Pancreas (tissue), 10 donors: ENCODE measurements at regions not wholly inside any gene's neighbourhood (a gene's known extent, or its start where the extent isn't known, plus 50 kb on each side); places are given as distances from the start of the nearest gene placed in this dataset.

ENCODE experiments used
- ATAC-seq, 4 donors: fragments of 200-7000 bp; cut with Tn5 transposase; one replicate each; pipeline versions ENCODE4 v1.8.0 to v1.9.1; 2020; ENCODE audit warnings: mild to moderate bottlenecking in 4 of 4, moderate library complexity in 4 of 4
- DNase-seq, 6 donors: peaks; one replicate each; pipeline ENCODE4 v3.0.0-alpha.2; 2020
- FAIRE-seq: peaks from 2 replicates; lab custom pipeline; 2012; peaks lifted over from hg19 to GRCh38; lab: Jason Lieb, UNC
- H3K27ac ChIP-seq, 4 donors: fragments of 200-600 bp; sonication (generic); 1 replicate in 3 of 4; 2 replicates in 1 of 4; pipeline versions ENCODE4 v1.5.0 to v1.8.0; 2020
- H3K27me3 ChIP-seq, 4 donors: fragments of 200-600 bp; one replicate each; pipeline ENCODE4 v1.8.0; 2021
- H3K36me3 ChIP-seq, 3 donors: fragments of 200-600 bp; sonication (generic) in 1 of 3; one replicate each; pipeline versions ENCODE4 v1.5.0 to v1.8.0; 2020 to 2021
- H3K4me1 ChIP-seq, 3 donors: fragments of 200-600 bp; one replicate each; pipeline ENCODE4 v1.8.0; 2021
- H3K4me3 ChIP-seq, 4 donors: fragments of 200-600 bp; sonication (generic) in 2 of 4; one replicate each; pipeline versions ENCODE4 v1.5.0 to v1.8.0; 2020 to 2021
- H3K9me3 ChIP-seq, 4 donors: fragments of 200-600 bp; one replicate each; pipeline ENCODE4 v1.8.0; 2021
- WGBS, 2 donors: extraction: QIAGEN DNeasy Blood & Tissue Kit; methylation state at CpG; one replicate each; pipeline ENCODE4 v1.1.7; 2013; 5-methylcytosine and 5-hydroxymethylcytosine counted together
- intact Hi-C, 3 donors: fragments of 100-400 bp; cut with DNase I; formaldehyde crosslinking; loops; one replicate each; pipeline versions ENCODE4 v1.11.1 to v1.14.2; 2022
- TF ChIP-seq, protein P1 (sequence below), 4 donors: fragments of 200-600 bp; sonication (generic) in 3 of 4; IDR thresholded peaks; one replicate each; pipeline versions ENCODE4 v1.5.0 to v1.8.0; 2021; ENCODE audit warnings: antibody characterized with exemption in 4 of 4
- donor health status: healthy with polysubstance abuse.
- donor health status: DM: no; HTN: no; CAD: no; lungs with moderate emphysema.
- donor health status: DM: no; HTN: no; CAD: no.
- donor health status: control.
- donor health status: control.
- donor health status: Bipolar disorder and iron deficiency.
- donor health status: DM: yes; HTN: yes; CAD: no.
- donor health status: DM: no; HTN: no; CAD: no.
- donor health status: DM: no; HTN: no; CAD: no.
- donor health status: DM: yes; HTN: yes; CAD: no.

DNA sequence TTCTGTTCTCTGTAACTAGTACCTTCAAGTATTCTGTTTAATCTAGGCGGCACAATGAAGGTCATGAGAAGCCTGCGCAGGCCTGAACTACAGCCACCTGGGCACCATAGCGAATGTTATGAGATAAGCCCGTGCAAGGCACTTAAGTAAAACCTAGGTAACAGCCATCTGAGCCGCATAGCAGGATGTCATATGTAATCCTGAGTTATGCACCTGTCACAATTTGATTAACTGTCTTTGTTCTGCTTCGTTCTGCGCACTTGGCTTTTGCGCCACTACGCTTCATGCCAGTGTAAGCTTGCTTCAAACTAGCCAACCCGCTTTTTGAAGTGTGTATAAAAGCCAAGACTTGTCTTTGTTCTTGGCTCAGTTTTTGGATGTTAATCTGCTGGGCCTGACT, 449.8 kb downstream of the KCNJ18 start:
- TF ChIP-seq, protein P1, sequence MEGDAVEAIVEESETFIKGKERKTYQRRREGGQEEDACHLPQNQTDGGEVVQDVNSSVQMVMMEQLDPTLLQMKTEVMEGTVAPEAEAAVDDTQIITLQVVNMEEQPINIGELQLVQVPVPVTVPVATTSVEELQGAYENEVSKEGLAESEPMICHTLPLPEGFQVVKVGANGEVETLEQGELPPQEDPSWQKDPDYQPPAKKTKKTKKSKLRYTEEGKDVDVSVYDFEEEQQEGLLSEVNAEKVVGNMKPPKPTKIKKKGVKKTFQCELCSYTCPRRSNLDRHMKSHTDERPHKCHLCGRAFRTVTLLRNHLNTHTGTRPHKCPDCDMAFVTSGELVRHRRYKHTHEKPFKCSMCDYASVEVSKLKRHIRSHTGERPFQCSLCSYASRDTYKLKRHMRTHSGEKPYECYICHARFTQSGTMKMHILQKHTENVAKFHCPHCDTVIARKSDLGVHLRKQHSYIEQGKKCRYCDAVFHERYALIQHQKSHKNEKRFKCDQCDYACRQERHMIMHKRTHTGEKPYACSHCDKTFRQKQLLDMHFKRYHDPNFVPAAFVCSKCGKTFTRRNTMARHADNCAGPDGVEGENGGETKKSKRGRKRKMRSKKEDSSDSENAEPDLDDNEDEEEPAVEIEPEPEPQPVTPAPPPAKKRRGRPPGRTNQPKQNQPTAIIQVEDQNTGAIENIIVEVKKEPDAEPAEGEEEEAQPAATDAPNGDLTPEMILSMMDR (IDR thresholded peaks at IDR 0.05): no peak
- H3K27me3 ChIP-seq: no peaks in the 10 kb centered on the region
- DNase-seq: no peak
- no peak overlapping the region for H3K4me3 ChIP-seq
- ATAC-seq: peak in 3 of 4 donors; percentile 24 to 42 (median 42)
- H3K27ac ChIP-seq: no peak overlapping the region
- FAIRE-seq: no peak
- intact Hi-C loops: no loop called here
- no peaks in the 10 kb centered on the region for H3K36me3 ChIP-seq
- WGBS, 2 donors: 49 to 53% methylated on average over 10 of the region's 10 CpGs
- no peaks in the 10 kb centered on the region for H3K4me1 ChIP-seq
- no peaks in the 10 kb centered on the region for H3K9me3 ChIP-seq

DNA sequence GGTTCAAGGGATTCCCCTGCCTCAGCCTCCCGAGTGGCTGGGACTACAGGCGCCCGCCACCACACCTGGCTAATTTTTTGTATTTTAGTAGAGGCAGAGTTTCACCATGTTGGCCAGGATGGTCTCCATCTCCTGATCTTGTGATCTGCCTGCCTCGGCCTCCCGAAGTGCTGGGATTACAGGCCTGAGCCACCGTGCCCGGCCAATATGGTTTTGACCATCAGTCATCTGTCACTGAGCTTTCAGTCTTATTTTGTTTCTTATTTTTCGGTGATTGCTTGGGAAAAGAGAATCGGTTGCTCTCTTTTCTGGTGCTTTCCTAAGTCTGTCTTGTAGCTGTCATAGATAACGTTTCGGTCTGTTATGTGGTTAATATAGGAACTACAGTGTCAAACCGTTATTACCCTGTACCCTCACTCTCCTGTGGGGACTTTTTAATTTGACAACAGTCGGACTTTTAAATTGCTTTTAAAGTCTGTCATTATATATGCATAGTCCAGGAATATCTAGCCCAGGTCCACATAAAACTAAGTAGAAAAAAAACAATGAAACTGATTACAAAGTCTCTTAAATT, 453.4 kb downstream of the KCNJ18 start:
- no peaks in the 10 kb centered on the region for H3K9me3 ChIP-seq
- H3K27me3 ChIP-seq: no peaks in the 10 kb centered on the region
- FAIRE-seq: no peak
- no peaks in the 10 kb centered on the region for H3K36me3 ChIP-seq
- no peak overlapping the region for H3K27ac ChIP-seq
- peak in 1 of 6 donors; percentile 15 for DNase-seq
- 50 to 65% methylated on average over 13 of the region's 13 CpGs for WGBS, 2 donors
- no peaks in the 10 kb centered on the region for H3K4me1 ChIP-seq
- H3K4me3 ChIP-seq: no peak overlapping the region
- TF ChIP-seq, protein P1 (IDR thresholded peaks at IDR 0.05): no peak
- ATAC-seq: no peak
- intact Hi-C loops: no loop called here

DNA sequence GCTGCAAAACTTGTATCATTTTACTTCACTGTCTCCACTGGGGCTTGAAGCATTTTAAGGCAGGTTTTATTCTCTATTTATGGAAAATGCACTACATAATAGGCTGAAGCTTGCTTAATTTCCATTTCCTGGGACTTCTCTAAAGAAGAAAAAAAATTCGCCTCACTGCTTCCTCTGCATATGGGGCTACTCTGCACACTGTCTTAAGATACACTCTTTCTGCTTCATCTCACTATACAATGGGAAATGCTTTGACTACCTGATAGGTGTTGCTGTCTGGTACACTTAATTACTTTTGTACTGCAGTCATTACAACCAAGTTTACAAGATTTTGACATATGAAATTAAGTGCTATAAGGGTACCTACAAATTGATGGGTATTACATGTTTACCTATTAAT, 466.0 kb downstream of the KCNJ18 start:
- TF ChIP-seq, protein P1 (IDR thresholded peaks at IDR 0.05): no peak
- Histone ChIP-seq H3K4me3 (no peak overlapping the region), H3K27me3 (no peaks in the 10 kb centered on the region), H3K4me1 (no peaks in the 10 kb centered on the region), H3K36me3 (no peaks in the 10 kb centered on the region), H3K27ac (no peak overlapping the region), H3K9me3 (no peaks in the 10 kb centered on the region)
- intact Hi-C loops: no loop called here
- FAIRE-seq (no peak), DNase-seq (no peak), ATAC-seq (no peak)
- WGBS, 2 donors: 25 to 26% methylated on average over 1 of the region's 1 CpG

DNA sequence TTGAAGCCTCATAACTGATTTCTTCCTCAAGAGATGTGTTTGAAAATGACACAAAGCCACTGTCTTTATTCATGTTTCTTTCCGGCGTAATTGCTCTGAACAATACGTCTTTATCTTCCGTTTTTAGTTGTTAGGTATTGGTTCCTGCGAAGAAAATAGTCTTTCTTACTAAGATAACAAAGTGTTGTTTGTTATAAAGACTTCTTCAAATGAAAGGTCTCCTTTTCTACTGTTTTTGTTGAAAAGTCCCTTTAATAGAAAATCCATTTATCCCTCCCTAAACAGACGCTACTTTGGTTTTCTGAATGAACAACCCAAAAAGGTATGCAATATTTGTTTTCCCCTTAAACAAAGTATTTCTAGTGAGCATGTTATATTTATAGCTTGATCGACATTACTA, 469.1 kb downstream of the KCNJ18 start:
- no peak overlapping the region for H3K4me3 ChIP-seq
- no peaks in the 10 kb centered on the region for H3K4me1 ChIP-seq
- no peaks in the 10 kb centered on the region for H3K9me3 ChIP-seq
- 55 to 76% methylated on average over 7 of the region's 7 CpGs for WGBS, 2 donors
- no peak overlapping the region for H3K27ac ChIP-seq
- no peak for FAIRE-seq
- no peaks in the 10 kb centered on the region for H3K27me3 ChIP-seq
- intact Hi-C loops: no loop called here
- DNase-seq: no peak
- ATAC-seq: no peak
- H3K36me3 ChIP-seq: no peaks in the 10 kb centered on the region
- TF ChIP-seq, protein P1 (IDR thresholded peaks at IDR 0.05): no peak

DNA sequence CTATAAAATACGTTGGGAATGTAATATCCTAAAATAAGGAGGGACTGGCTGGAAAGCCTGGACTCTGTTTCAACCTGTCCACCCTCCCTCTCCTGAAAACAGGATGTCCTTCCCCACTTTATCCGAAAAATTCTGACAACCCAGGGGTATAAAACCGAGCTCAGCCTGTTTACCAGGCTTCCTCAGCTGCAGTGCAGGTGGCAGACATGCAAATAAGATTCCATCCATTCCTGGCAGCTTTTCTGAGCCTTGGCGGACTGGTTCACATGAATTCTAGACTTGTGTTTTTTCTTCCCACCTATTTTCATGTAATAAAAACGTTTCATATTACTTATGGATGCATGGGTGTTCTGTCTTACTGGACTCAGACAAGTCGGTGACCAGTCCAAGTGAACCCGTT, 479.3 kb downstream of the KCNJ18 start:
- TF ChIP-seq, protein P1 (IDR thresholded peaks at IDR 0.05): no peak
- ATAC-seq (no peak), FAIRE-seq (no peak), DNase-seq (no peak)
- intact Hi-C loops: no loop called here
- Histone ChIP-seq H3K9me3 (no peaks in the 10 kb centered on the region), H3K27ac (no peak overlapping the region), H3K27me3 (no peaks in the 10 kb centered on the region), H3K4me3 (no peak overlapping the region), H3K36me3 (no peaks in the 10 kb centered on the region), H3K4me1 (no peaks in the 10 kb centered on the region)
- WGBS, 2 donors: 21 to 31% methylated on average over 7 of the region's 7 CpGs
